ENCODE measurements at regions not wholly inside any gene's neighbourhood (a gene's known extent, or its start where the extent isn't known, plus 50 kb on each side); places are given as distances from the start of the nearest gene placed in this dataset.

DNA sequence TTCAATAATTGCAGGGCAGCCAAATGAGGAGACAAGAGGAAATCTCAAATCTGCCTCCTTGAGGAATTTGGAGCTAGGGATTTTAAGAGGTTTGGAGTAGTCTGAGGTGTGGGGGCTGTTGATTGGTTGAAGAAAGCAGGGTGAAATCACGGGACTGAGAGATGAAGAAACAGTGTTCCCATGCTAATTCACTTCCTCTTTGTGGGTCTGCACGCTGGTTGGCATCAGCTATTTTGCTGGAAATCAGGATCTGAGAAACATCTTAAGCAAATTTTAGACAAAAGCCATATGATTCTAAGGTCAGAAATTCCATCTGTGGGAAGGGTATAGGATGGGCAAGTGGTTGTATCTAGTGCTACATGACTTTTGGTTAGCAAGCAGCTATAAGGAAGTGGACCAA, 107.1 kb upstream of the PAXBP1 start:
- intact Hi-C loops (cut with micrococcal nuclease) = no loop called here
- Mint-ChIP-seq H3K27ac (no peak overlapping the region), H3K9me3 (no peaks in the 10 kb centered on the region), H3K36me3 (no peaks in the 10 kb centered on the region), H3K4me1 (no peaks in the 10 kb centered on the region), H3K4me3 (no peak overlapping the region), H3K27me3 (ENCODE audit: low read depth in 2 of 2) (peaks cover 24 to 40% of the 10 kb centered on the region in 2 donors)
- no peak for DNase-seq
- TF ChIP-seq, protein P1, sequence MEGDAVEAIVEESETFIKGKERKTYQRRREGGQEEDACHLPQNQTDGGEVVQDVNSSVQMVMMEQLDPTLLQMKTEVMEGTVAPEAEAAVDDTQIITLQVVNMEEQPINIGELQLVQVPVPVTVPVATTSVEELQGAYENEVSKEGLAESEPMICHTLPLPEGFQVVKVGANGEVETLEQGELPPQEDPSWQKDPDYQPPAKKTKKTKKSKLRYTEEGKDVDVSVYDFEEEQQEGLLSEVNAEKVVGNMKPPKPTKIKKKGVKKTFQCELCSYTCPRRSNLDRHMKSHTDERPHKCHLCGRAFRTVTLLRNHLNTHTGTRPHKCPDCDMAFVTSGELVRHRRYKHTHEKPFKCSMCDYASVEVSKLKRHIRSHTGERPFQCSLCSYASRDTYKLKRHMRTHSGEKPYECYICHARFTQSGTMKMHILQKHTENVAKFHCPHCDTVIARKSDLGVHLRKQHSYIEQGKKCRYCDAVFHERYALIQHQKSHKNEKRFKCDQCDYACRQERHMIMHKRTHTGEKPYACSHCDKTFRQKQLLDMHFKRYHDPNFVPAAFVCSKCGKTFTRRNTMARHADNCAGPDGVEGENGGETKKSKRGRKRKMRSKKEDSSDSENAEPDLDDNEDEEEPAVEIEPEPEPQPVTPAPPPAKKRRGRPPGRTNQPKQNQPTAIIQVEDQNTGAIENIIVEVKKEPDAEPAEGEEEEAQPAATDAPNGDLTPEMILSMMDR (IDR thresholded peaks at IDR 0.05) = no peak
- Histone ChIP-seq H3K4me3 (ENCODE audit: low read length) (no peak overlapping the region), H3K9me3 (ENCODE audit: control insufficient read depth, insufficient read depth, low read length) (no peaks in the 10 kb centered on the region), H3K27ac (ENCODE audit: low read length) (no peak overlapping the region), H3K4me1 (ENCODE audit: control insufficient read depth, insufficient read depth, low read length) (no peaks in the 10 kb centered on the region), H3K36me3 (ENCODE audit: control insufficient read depth, insufficient read depth, low read length) (no peaks in the 10 kb centered on the region), H3K27me3 (ENCODE audit: control insufficient read depth, insufficient read depth, low read length) (peaks cover 2% of the 10 kb centered on the region)
- no peak for ATAC-seq
- 0% methylated on average over 2 of the region's 2 CpGs for WGBS (ENCODE audit: insufficient coverage)

DNA sequence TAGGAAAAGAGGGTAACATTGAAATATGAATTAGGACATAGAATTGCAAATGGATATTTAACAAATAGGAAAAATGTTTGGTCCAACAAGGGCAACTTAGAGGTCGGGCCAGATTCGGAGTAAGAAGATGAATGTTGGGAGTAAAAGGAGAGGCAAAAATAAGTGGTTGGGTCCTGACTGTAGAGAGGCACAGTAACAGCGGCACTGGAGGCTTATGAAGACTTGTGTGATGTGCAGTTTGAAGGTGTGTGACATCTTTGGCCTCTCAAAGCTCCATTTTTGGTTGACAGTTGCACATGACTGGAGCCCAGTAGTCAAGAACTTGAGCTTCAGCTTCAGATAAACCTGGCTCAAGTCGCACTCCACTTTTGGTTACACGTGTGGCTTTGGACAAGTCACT, 109.9 kb upstream of the PAXBP1 start:
- Histone ChIP-seq H3K4me3 (ENCODE audit: low read length) (no peak overlapping the region), H3K4me1 (ENCODE audit: control insufficient read depth, insufficient read depth, low read length) (no peaks in the 10 kb centered on the region), H3K9me3 (ENCODE audit: control insufficient read depth, insufficient read depth, low read length) (no peaks in the 10 kb centered on the region), H3K27me3 (ENCODE audit: control insufficient read depth, insufficient read depth, low read length) (peaks cover 2% of the 10 kb centered on the region), H3K27ac (ENCODE audit: low read length) (no peak overlapping the region), H3K36me3 (ENCODE audit: control insufficient read depth, insufficient read depth, low read length) (no peaks in the 10 kb centered on the region)
- intact Hi-C loops (cut with micrococcal nuclease) = no loop called here
- H3K4me1 Mint-ChIP-seq = peaks cover 0 to 3% of the 10 kb centered on the region in 2 donors
- H3K9me3 Mint-ChIP-seq = no peaks in the 10 kb centered on the region
- peaks cover 14 to 21% of the 10 kb centered on the region in 2 donors for H3K27me3 Mint-ChIP-seq (ENCODE audit: low read depth in 2 of 2)
- no peak overlapping the region for H3K27ac Mint-ChIP-seq
- TF ChIP-seq, protein P1 (IDR thresholded peaks at IDR 0.05) = no peak
- 94% methylated on average over 5 of the region's 5 CpGs for WGBS (ENCODE audit: insufficient coverage)
- no peak overlapping the region for H3K4me3 Mint-ChIP-seq
- ATAC-seq (no peak), DNase-seq (no peak)
- no peaks in the 10 kb centered on the region for H3K36me3 Mint-ChIP-seq

DNA sequence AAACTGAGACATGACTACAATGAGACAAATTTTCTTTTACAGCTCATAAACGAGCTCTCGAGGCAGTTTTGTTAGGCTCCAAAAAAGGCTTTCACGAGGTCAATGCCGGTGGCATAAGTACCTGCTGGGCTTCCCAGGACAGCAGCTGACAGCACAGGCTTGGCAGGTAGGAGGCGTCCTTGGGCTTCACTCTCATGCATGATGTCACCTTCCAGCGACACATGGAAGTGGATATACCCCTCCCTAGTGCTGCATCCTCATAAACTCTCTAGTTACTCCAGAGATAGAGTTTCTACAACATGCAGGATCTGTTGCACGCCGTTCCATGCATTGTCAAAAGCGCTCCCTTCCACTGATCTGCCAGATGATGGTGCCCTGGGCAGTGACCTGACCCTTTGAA, 112.5 kb upstream of the PAXBP1 start:
- ATAC-seq = no peak
- H3K4me1 ChIP-seq (ENCODE audit: control insufficient read depth, insufficient read depth, low read length) = no peaks in the 10 kb centered on the region
- H3K9me3 Mint-ChIP-seq = no peaks in the 10 kb centered on the region
- no peak for DNase-seq
- H3K4me3 Mint-ChIP-seq = no peak overlapping the region
- H3K4me1 Mint-ChIP-seq = peaks cover 0 to 10% of the 10 kb centered on the region in 2 donors
- no peak overlapping the region for H3K27ac Mint-ChIP-seq
- TF ChIP-seq, protein P1 (IDR thresholded peaks at IDR 0.05) = no peak
- WGBS (ENCODE audit: insufficient coverage) = 91% methylated on average over 9 of the region's 9 CpGs
- no peaks in the 10 kb centered on the region for H3K36me3 ChIP-seq (ENCODE audit: control insufficient read depth, insufficient read depth, low read length)
- no peaks in the 10 kb centered on the region for H3K36me3 Mint-ChIP-seq
- no peak overlapping the region for H3K4me3 ChIP-seq (ENCODE audit: low read length)
- intact Hi-C loops (cut with micrococcal nuclease) = no loop called here
- no peaks in the 10 kb centered on the region for H3K9me3 ChIP-seq (ENCODE audit: control insufficient read depth, insufficient read depth, low read length)
- H3K27ac ChIP-seq (ENCODE audit: low read length) = no peak overlapping the region
- peaks cover 12 to 13% of the 10 kb centered on the region in 2 donors for H3K27me3 Mint-ChIP-seq (ENCODE audit: low read depth in 2 of 2)
- H3K27me3 ChIP-seq (ENCODE audit: control insufficient read depth, insufficient read depth, low read length) = peaks cover 2% of the 10 kb centered on the region

DNA sequence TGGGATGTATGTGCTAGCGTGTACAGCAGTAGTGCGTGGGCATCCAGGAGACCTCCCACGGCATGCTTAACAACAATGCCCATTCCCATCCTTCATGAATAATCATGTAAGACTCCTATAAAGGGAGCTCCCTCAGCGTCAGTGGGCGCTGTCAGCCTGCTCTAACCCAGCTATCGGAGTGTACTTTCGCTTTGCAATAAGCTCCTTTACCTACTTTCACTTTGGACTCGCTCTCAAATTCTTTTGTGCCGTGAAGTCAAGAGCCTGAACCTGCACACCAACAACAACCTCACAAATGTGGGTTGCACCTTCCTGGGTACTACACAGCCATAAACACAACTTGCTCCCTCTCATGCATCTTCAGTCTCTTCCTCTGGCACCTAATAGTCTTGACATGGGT, 114.8 kb upstream of the PAXBP1 start:
- H3K27ac ChIP-seq (ENCODE audit: low read length) = no peak overlapping the region
- DNase-seq = peak in 1 of 2 donors; percentile 63
- WGBS (ENCODE audit: insufficient coverage) = 69% methylated on average over 9 of the region's 9 CpGs
- TF ChIP-seq, protein P1 (IDR thresholded peaks at IDR 0.05) = no peak
- Mint-ChIP-seq H3K4me1 (peaks cover 0 to 10% of the 10 kb centered on the region in 2 donors), H3K9me3 (no peaks in the 10 kb centered on the region), H3K27ac (peak overlapping the region in 1 of 2 donors; percentile 29), H3K27me3 (ENCODE audit: low read depth in 2 of 2) (peaks cover 11 to 18% of the 10 kb centered on the region in 2 donors), H3K4me3 (peak overlapping the region; percentile 51), H3K36me3 (no peaks in the 10 kb centered on the region)
- H3K36me3 ChIP-seq (ENCODE audit: control insufficient read depth, insufficient read depth, low read length) = no peaks in the 10 kb centered on the region
- no peaks in the 10 kb centered on the region for H3K4me1 ChIP-seq (ENCODE audit: control insufficient read depth, insufficient read depth, low read length)
- no peaks in the 10 kb centered on the region for H3K9me3 ChIP-seq (ENCODE audit: control insufficient read depth, insufficient read depth, low read length)
- ATAC-seq = peak; percentile 25 to 66 (median 36)
- intact Hi-C loops (cut with micrococcal nuclease) = no loop called here
- H3K4me3 ChIP-seq (ENCODE audit: low read length) = no peak overlapping the region
- H3K27me3 ChIP-seq (ENCODE audit: control insufficient read depth, insufficient read depth, low read length) = no peaks in the 10 kb centered on the region
